GM12892 (cell line): ENCODE measurements at regions not wholly inside any gene's neighbourhood (a gene's known extent, or its start where the extent isn't known, plus 50 kb on each side); places are given as distances from the start of the nearest gene placed in this dataset.
A peak's percentile ranks its signal among the peaks of the same experiment; 100 is the strongest.
"Not testable (repeated sequence)": the region's sequence is repeated elsewhere in the genome, so short reads cannot be mapped to it uniquely, and the experiment has no call there.

Experiments used
- DNase-seq: peaks from one replicate; pipeline ENCODE4 v3.0.0; 2011; ENCODE audit not compliant: insufficient read length
- FAIRE-seq: peaks from 2 replicates; lab custom pipeline; 2011; peaks lifted over from hg19 to GRCh38; lab: Jason Lieb, UNC
- POLR2A ChIP-seq: IDR thresholded peaks from 2 replicates; pipeline ENCODE4 v1.6.1; 2011; ENCODE audit warnings: low read depth, low read length, control low read depth
- POLR2AphosphoS5 ChIP-seq: IDR thresholded peaks from 2 replicates; pipeline ENCODE4 v1.6.1; 2011; ENCODE audit warnings: low read depth, low read length, control low read depth
- TAF1 ChIP-seq: IDR thresholded peaks from 2 replicates; pipeline ENCODE4 v1.6.1; 2011; ENCODE audit warnings: low read depth, mild to moderate bottlenecking, control low read depth, low read length, borderline replicate concordance

- peak; percentile 96 for FAIRE-seq
- peak; percentile 36 for DNase-seq
- no peak for TF ChIP-seq POLR2A
- no peak for TF ChIP-seq TAF1
- TF ChIP-seq POLR2AphosphoS5 = no peak
Measured at GRCh38 chr14:95774265-95775160, 60.6 kb upstream of the TCL1A start.

GRCh38 chr14:95770777-95771176 lies 56.9 kb upstream of the TCL1A start:
- FAIRE-seq (no peak), DNase-seq (no peak)
- TF ChIP-seq TAF1 (no peak), POLR2AphosphoS5 (no peak), POLR2A (no peak)

GRCh38 chr14:95769976-95770375 lies 56.1 kb upstream of the TCL1A start:
- FAIRE-seq = no peak
- no peak for TF ChIP-seq POLR2AphosphoS5
- TF ChIP-seq TAF1 = no peak
- TF ChIP-seq POLR2A = no peak
- no peak for DNase-seq

- FAIRE-seq, DNase-seq: not testable (repeated sequence)
Measured at GRCh38 chr14:95769431-95769830, 55.5 kb upstream of the TCL1A start.

- no peak for TF ChIP-seq TAF1
- no peak for TF ChIP-seq POLR2AphosphoS5
- no peak for TF ChIP-seq POLR2A
- FAIRE-seq (no peak), DNase-seq (no peak)
Measured at GRCh38 chr14:95765051-95765450, 51.1 kb upstream of the TCL1A start.

GRCh38 chr14:95763875-95764274 lies 50.0 kb upstream of the TCL1A start:
- no peak for TF ChIP-seq TAF1
- no peak for TF ChIP-seq POLR2A
- TF ChIP-seq POLR2AphosphoS5 = no peak
- FAIRE-seq (no peak), DNase-seq (no peak)
